Peyer's patch (tissue), 4 donors: ENCODE measurements at regions not wholly inside any gene's neighbourhood (a gene's known extent, or its start where the extent isn't known, plus 50 kb on each side); places are given as distances from the start of the nearest gene placed in this dataset.

Source experiments
- DNase-seq, 3 donors: peaks; one replicate each; pipeline ENCODE4 v3.0.0-alpha.2; 2017 to 2019
- H3K27ac ChIP-seq, 4 donors: fragments of 200-600 bp; sonication (generic); one replicate each; pipeline ENCODE4 v1.5.1; 2016 to 2019
- H3K27me3 ChIP-seq, 2 donors: fragments of 200-600 bp; sonication (generic); one replicate each; pipeline ENCODE4 v1.5.1; 2019
- H3K36me3 ChIP-seq, 3 donors: fragments of 200-600 bp; sonication (generic); one replicate each; pipeline ENCODE4 v1.5.1; 2016 to 2019
- H3K4me1 ChIP-seq, 4 donors: fragments of 200-600 bp; sonication (generic); one replicate each; pipeline ENCODE4 v1.5.1; 2016 to 2019
- H3K4me3 ChIP-seq, 4 donors: fragments of 200-600 bp; sonication (generic); 1 replicate in 3 of 4; 2 replicates in 1 of 4; pipeline ENCODE4 v1.5.1; 2016 to 2019; ENCODE audit warnings: mild to moderate bottlenecking in 1 of 4
- H3K9me3 ChIP-seq, 4 donors: fragments of 200-600 bp; sonication (generic); one replicate each; pipeline ENCODE4 v1.5.1; 2016 to 2019; ENCODE audit warnings: mild to moderate bottlenecking in 1 of 4
- POLR2A ChIP-seq, 2 donors: fragments of 450-650 bp; IDR thresholded peaks; one replicate each; pipeline ENCODE4 v1.5.1; 2017; ENCODE audit warnings: antibody characterized with exemption in 2 of 2, mild to moderate bottlenecking in 2 of 2, moderate library complexity in 2 of 2
- TF ChIP-seq, protein P1 (sequence below), 6 experiments: fragments of 450-650 bp in 4 of 6; fragments of 200-600 bp in 2 of 6; sonication (generic) in 1 of 6; IDR thresholded peaks; one replicate each; pipeline ENCODE4 v1.5.1; 2017 to 2019; ENCODE audit warnings: antibody characterized with exemption in 6 of 6, mild to moderate bottlenecking in 3 of 6, moderate library complexity in 1 of 6

DNA sequence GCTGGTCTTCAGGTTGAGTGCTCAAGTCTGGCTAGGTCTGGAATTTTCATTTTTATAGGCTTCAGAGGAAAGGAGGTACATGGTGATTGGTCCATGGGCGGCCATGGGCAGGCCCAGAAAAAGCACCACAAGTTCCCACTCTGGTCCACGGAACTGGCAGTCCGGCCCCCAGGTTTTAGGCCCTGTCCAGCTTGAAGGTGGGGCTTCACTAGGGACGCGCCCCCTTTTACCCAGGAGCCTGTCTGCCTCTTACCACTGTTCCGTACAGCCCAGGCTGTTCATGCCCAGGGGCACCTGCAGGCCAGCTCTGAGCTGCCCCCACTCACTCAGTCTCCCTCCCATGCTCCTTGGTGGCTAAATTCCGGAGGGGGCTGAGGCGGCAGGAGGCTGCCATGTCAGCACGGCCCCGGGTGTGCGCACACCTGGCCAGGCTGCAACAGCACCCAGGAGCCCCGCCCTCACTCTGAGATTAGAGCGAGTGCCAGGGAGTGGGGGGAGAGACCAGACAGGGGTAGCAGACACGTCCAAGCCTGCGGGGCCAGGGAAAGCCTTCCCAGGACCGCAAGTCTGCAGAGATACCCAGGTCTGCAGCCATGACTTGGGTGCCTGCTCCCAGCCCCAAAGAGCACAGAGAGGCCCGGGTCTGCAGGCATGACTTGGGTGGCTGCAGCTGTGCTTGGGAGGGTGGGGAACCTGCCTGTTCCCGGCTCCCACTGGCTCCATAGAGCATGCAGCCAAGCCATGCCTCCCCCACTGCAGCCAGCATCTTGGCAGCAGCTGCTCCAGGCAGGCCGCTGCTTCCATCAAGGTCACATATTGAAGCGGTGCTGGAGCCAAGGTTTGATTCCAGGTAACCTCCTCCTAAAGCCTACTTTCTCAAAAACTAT lies 390.2 kb upstream of the SGCD start:
- DNase-seq, result no peak
- Histone ChIP-seq H3K27ac (no peak overlapping the region), H3K4me3 (no peak overlapping the region), H3K36me3 (no peaks in the 10 kb centered on the region), H3K27me3 (no peaks in the 10 kb centered on the region), H3K9me3 (no peaks in the 10 kb centered on the region), H3K4me1 (no peaks in the 10 kb centered on the region)
- TF ChIP-seq, protein P1, sequence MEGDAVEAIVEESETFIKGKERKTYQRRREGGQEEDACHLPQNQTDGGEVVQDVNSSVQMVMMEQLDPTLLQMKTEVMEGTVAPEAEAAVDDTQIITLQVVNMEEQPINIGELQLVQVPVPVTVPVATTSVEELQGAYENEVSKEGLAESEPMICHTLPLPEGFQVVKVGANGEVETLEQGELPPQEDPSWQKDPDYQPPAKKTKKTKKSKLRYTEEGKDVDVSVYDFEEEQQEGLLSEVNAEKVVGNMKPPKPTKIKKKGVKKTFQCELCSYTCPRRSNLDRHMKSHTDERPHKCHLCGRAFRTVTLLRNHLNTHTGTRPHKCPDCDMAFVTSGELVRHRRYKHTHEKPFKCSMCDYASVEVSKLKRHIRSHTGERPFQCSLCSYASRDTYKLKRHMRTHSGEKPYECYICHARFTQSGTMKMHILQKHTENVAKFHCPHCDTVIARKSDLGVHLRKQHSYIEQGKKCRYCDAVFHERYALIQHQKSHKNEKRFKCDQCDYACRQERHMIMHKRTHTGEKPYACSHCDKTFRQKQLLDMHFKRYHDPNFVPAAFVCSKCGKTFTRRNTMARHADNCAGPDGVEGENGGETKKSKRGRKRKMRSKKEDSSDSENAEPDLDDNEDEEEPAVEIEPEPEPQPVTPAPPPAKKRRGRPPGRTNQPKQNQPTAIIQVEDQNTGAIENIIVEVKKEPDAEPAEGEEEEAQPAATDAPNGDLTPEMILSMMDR (IDR thresholded peaks at IDR 0.05), result no peak
- TF ChIP-seq POLR2A (IDR thresholded peaks at IDR 0.05), result no peak

DNA sequence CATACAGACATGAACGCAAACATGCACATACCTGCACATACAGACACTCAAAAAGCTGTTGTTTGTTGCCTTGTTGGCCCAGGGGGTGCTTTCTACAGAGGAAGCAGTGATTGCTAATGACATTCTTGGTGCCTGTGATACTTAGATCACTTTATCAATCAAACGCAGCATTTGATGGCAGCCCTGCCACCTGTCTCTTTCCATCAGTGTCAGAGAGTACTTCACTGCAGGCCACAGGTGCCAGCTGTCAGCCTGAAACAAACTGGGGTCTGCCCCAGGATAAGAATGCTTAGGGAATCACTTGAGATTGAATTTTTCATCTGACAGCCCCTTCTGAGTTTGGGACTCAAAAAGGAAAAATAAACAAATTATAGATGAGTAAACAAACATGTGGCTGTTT lies 388.9 kb upstream of the SGCD start:
- H3K4me3 ChIP-seq, result no peak overlapping the region
- no peaks in the 10 kb centered on the region for H3K36me3 ChIP-seq
- no peak overlapping the region for H3K27ac ChIP-seq
- no peaks in the 10 kb centered on the region for H3K27me3 ChIP-seq
- no peaks in the 10 kb centered on the region for H3K4me1 ChIP-seq
- no peak for DNase-seq
- TF ChIP-seq, protein P1 (IDR thresholded peaks at IDR 0.05), result no peak
- H3K9me3 ChIP-seq, result no peaks in the 10 kb centered on the region

GRCh38 chr5:155941340-155941739 lies 385.6 kb upstream of the SGCD start:
- Histone ChIP-seq H3K36me3 (no peaks in the 10 kb centered on the region), H3K27ac (no peak overlapping the region), H3K9me3 (no peaks in the 10 kb centered on the region), H3K27me3 (no peaks in the 10 kb centered on the region), H3K4me3 (no peak overlapping the region), H3K4me1 (no peaks in the 10 kb centered on the region)
- TF ChIP-seq, protein P1 (IDR thresholded peaks at IDR 0.05), result no peak
- no peak for TF ChIP-seq POLR2A (IDR thresholded peaks at IDR 0.05)
- no peak for DNase-seq

DNA sequence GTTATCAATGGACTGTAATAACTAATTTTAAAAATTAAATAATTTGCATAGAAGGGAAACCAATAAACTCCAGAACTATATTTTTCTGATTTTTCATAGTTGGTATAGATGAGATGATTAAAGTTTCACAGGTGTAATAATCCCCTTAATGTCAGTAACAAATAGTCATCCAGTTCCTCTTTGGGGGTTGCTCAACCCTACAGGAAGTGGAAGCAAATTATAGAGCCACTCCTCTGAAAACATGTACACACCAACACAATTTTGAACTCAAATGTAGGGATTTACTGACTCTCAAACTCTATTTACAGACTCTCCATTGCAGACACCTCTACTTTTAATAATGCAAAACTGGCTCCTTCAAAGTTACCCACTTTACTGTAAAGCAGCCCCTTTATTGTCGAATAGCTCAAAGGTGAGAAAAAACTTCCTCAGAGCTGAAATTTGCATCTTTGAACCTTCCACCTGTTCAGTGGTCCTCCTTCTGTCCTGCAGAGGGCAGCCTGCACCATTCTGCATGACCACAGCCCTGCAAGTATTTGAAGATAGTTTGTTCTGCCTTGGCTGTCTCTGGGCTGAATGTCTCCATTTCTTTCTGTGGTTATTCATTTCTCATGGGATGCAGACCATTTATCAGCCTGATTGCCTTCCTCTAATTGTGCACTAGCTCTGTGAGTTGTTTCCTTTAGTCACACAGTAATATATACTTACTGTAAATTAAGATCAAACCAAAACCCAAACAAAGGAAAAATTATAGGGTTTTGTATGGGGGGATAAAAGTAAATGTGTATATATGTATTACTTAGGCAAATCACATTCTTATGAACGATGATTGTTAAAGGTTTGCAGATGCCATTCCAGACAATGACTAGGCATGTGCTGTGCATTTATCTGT lies 383.2 kb upstream of the SGCD start:
- H3K4me3 ChIP-seq, result no peak overlapping the region
- no peak overlapping the region for H3K27ac ChIP-seq
- no peaks in the 10 kb centered on the region for H3K4me1 ChIP-seq
- peak in 2 of 3 donors; percentile 59 to 76 for DNase-seq
- TF ChIP-seq POLR2A (IDR thresholded peaks at IDR 0.05), result no peak
- TF ChIP-seq, protein P1 (IDR thresholded peaks at IDR 0.05), result peak in 4 of 6 experiments; percentile 49 to 84 (median 82)
- H3K27me3 ChIP-seq, result no peaks in the 10 kb centered on the region
- no peaks in the 10 kb centered on the region for H3K36me3 ChIP-seq
- H3K9me3 ChIP-seq, result no peaks in the 10 kb centered on the region

GRCh38 chr5:155947394-155948062 lies 379.4 kb upstream of the SGCD start:
- no peak for DNase-seq
- TF ChIP-seq POLR2A (IDR thresholded peaks at IDR 0.05), result no peak
- TF ChIP-seq, protein P1 (IDR thresholded peaks at IDR 0.05), result no peak
- peak overlapping the region in 1 of 4 donors; percentile 34 for H3K27ac ChIP-seq
- H3K27me3 ChIP-seq, result no peaks in the 10 kb centered on the region
- H3K4me1 ChIP-seq, result peaks cover 0 to 3% (median 0%) of the 10 kb centered on the region in 4 donors
- no peak overlapping the region for H3K4me3 ChIP-seq
- H3K36me3 ChIP-seq, result no peaks in the 10 kb centered on the region
- no peaks in the 10 kb centered on the region for H3K9me3 ChIP-seq
